ENCODE measurements at regions not wholly inside any gene's neighbourhood (a gene's known extent, or its start where the extent isn't known, plus 50 kb on each side); places are given as distances from the start of the nearest gene placed in this dataset.

GRCh38 chr15:39497759-39498565, 82.9 kb upstream of the THBS1 start:
- TF ChIP-seq CTCF (IDR thresholded peaks at IDR 0.05) = no peak
- no peak for TF ChIP-seq POLR2A (IDR thresholded peaks at IDR 0.05)
- TF ChIP-seq POLR2AphosphoS5 (IDR thresholded peaks at IDR 0.05) = no peak
- TF ChIP-seq EP300 (IDR thresholded peaks at IDR 0.05; ENCODE audit: low read depth) = no peak

All from transverse colon (tissue), 4 donors.